Loucy (cell line): ENCODE measurements at regions not wholly inside any gene's neighbourhood (a gene's known extent, or its start where the extent isn't known, plus 50 kb on each side); places are given as distances from the start of the nearest gene placed in this dataset.
"Not testable (repeated sequence)": the region's sequence is repeated elsewhere in the genome, so short reads cannot be mapped to it uniquely, and the experiment has no call there.

Experiments
- H2AFZ ChIP-seq: fragments of 200-600 bp; sonication (generic); 2 replicates; pipeline ENCODE4 v1.6.0; 2016; ENCODE audit warnings: antibody characterized with exemption, mild to moderate bottlenecking, low read length, moderate library complexity
- H3F3A ChIP-seq: fragments of 200-600 bp; 2 replicates; pipeline ENCODE4 v1.6.0; 2016; ENCODE audit warnings: antibody characterized with exemption, low read depth, mild to moderate bottlenecking
- H3K27me3 ChIP-seq: fragments of 200-600 bp; sonication (generic); 2 replicates; pipeline ENCODE4 v1.6.1; 2014; ENCODE audit warnings: low read length, mild to moderate bottlenecking; ENCODE audit not compliant: insufficient read depth, poor library complexity, severe bottlenecking
- H3K36me3 ChIP-seq: fragments of 200-600 bp; sonication (generic); 2 replicates; pipeline ENCODE4 v1.6.1; 2016; ENCODE audit warnings: low read length; ENCODE audit not compliant: insufficient read depth
- H3K4me1 ChIP-seq: fragments of 200-600 bp; sonication (generic); 2 replicates; pipeline ENCODE4 v1.5.1; 2014; ENCODE audit warnings: low read length, mild to moderate bottlenecking; ENCODE audit not compliant: insufficient read depth, poor library complexity, severe bottlenecking
- H3K4me2 ChIP-seq: fragments of 200-600 bp; sonication (generic); 2 replicates; pipeline ENCODE4 v1.6.0; 2014; ENCODE audit warnings: antibody characterized with exemption, low read length, low read depth, mild to moderate bottlenecking; ENCODE audit not compliant: poor library complexity, severe bottlenecking
- H3K4me3 ChIP-seq: fragments of 200-600 bp; sonication (generic); 2 replicates; pipeline ENCODE4 v1.5.1; 2014; ENCODE audit warnings: low read length, mild to moderate bottlenecking, mixed read lengths; ENCODE audit not compliant: poor library complexity, severe bottlenecking
- H3K79me2 ChIP-seq: fragments of 200-600 bp; sonication (generic); 2 replicates; pipeline ENCODE4 v1.6.1; 2014; ENCODE audit warnings: low read length; ENCODE audit not compliant: insufficient read depth
- H3K9ac ChIP-seq: fragments of 200-600 bp; sonication (generic); 2 replicates; pipeline ENCODE4 v1.6.0; 2014; ENCODE audit warnings: mild to moderate bottlenecking, low read depth, low read length, moderate library complexity; ENCODE audit not compliant: poor library complexity, severe bottlenecking
- H3K9me2 ChIP-seq: fragments of 200-600 bp; sonication (generic); replicated peaks from 2 replicates; pipeline ENCODE4 v1.6.1; 2016; ENCODE audit warnings: low read depth, low read length, mixed read lengths
- H3K9me3 ChIP-seq: fragments of 200-600 bp; sonication (generic); 2 replicates; pipeline ENCODE4 v1.6.1; 2014; ENCODE audit warnings: mild to moderate bottlenecking, antibody characterized with exemption, low read length, low read depth; ENCODE audit not compliant: insufficient read depth
- H4K20me1 ChIP-seq: fragments of 200-600 bp; sonication (generic); 2 replicates; pipeline ENCODE4 v1.6.0; 2014; ENCODE audit warnings: antibody characterized with exemption, low read length, mild to moderate bottlenecking; ENCODE audit not compliant: insufficient read depth, poor library complexity, severe bottlenecking
- EZH2phosphoT487 ChIP-seq: fragments of 200-600 bp; IDR thresholded peaks from 2 replicates; pipeline ENCODE4 v1.6.1; 2018; ENCODE audit warnings: antibody characterized with exemption, mild to moderate bottlenecking, moderate library complexity, borderline replicate concordance
- TF ChIP-seq, protein P1 (sequence below): fragments of 200-600 bp; sonication (generic); conservative IDR thresholded peaks from 2 replicates; pipeline ENCODE4 v1.5.1; 2014; ENCODE audit warnings: mild to moderate bottlenecking, antibody characterized with exemption, low read length

DNA sequence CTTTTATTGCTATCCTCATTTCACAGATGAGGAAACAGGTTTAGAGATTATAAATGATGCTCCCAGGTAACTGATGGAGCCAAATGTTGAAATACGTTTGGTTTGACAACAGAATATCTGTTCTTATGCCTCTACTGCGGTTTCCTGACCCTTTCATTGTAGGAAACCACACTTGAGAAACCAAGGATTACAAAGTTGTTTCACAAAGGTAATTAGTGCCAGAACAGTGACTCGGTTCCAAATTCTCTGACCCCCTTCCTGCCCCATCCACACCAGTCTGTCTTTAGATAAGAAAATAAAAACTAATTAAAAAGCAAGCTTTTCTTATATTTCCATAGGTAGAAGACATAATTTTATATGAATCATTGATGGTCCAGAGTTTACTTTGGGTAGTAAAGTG lies 393.7 kb upstream of the MBL2 start:
- H3K4me3 ChIP-seq = no peak overlapping the region
- no peak overlapping the region for H3K9ac ChIP-seq
- TF ChIP-seq, protein P1, sequence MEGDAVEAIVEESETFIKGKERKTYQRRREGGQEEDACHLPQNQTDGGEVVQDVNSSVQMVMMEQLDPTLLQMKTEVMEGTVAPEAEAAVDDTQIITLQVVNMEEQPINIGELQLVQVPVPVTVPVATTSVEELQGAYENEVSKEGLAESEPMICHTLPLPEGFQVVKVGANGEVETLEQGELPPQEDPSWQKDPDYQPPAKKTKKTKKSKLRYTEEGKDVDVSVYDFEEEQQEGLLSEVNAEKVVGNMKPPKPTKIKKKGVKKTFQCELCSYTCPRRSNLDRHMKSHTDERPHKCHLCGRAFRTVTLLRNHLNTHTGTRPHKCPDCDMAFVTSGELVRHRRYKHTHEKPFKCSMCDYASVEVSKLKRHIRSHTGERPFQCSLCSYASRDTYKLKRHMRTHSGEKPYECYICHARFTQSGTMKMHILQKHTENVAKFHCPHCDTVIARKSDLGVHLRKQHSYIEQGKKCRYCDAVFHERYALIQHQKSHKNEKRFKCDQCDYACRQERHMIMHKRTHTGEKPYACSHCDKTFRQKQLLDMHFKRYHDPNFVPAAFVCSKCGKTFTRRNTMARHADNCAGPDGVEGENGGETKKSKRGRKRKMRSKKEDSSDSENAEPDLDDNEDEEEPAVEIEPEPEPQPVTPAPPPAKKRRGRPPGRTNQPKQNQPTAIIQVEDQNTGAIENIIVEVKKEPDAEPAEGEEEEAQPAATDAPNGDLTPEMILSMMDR = no peak
- no peak for TF ChIP-seq EZH2phosphoT487
- H3K9me3 ChIP-seq = no peaks in the 10 kb centered on the region
- no peaks in the 10 kb centered on the region for H3K4me1 ChIP-seq
- no peaks in the 10 kb centered on the region for H4K20me1 ChIP-seq
- no peaks in the 10 kb centered on the region for H3K79me2 ChIP-seq
- H2AFZ ChIP-seq = no peak overlapping the region
- H3K4me2 ChIP-seq = no peak overlapping the region
- no peaks in the 10 kb centered on the region for H3K36me3 ChIP-seq
- no peaks in the 10 kb centered on the region for H3K27me3 ChIP-seq
- no peaks in the 10 kb centered on the region for H3F3A ChIP-seq
- H3K9me2 ChIP-seq = no peaks in the 10 kb centered on the region

DNA sequence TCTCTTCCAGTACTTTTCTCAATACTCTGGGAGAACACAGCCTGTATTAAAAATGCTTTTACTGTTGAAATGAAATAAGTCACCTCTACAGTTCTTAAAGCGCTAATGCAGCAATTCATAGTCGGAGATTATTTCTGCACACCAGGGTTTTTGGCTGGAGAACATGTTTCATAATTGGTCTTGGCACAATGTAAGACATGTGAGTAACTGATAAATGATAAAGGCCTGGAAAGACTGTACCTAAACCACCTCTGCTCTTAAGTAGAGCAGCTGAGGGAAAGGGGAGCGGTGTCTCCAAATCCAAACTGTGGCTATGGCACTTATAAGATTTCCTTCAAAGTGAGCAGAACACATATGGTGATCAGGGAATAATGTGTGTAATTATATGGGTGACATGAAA lies 390.3 kb upstream of the MBL2 start:
- Histone ChIP-seq H3K79me2 (no peaks in the 10 kb centered on the region), H3F3A (no peaks in the 10 kb centered on the region), H2AFZ (no peak overlapping the region), H3K27me3 (no peaks in the 10 kb centered on the region), H3K4me3 (no peak overlapping the region), H3K4me2 (no peak overlapping the region), H3K4me1 (no peaks in the 10 kb centered on the region), H4K20me1 (no peaks in the 10 kb centered on the region), H3K9me2 (no peaks in the 10 kb centered on the region), H3K9me3 (no peaks in the 10 kb centered on the region), H3K36me3 (no peaks in the 10 kb centered on the region), H3K9ac (no peak overlapping the region)
- TF ChIP-seq, protein P1 = no peak
- TF ChIP-seq EZH2phosphoT487 = no peak

DNA sequence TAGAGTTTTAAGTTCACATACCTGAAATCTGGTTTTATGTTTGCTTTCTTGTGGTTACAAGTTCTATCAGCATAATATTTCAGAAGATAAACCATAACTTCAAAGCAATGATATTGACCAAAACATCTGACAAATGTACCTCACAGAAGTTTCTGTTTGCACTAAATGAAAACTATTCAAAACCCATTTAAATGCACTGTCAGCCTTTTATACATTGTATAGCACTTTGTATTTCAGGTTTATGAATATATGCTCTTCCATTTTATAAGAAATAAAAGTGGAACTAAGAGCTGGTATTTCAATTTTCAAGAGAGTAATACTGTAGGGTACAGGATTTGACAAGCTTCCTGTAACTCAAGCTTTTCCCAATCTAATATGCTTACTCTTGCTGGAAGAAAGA lies 388.6 kb upstream of the MBL2 start:
- Histone ChIP-seq H4K20me1 (no peaks in the 10 kb centered on the region), H3K4me3 (no peak overlapping the region), H3K9me3 (no peaks in the 10 kb centered on the region), H3K4me1 (no peaks in the 10 kb centered on the region), H3K9me2 (no peaks in the 10 kb centered on the region), H3K9ac (no peak overlapping the region), H3K36me3 (no peaks in the 10 kb centered on the region), H2AFZ (no peak overlapping the region), H3K27me3 (no peaks in the 10 kb centered on the region), H3F3A (no peaks in the 10 kb centered on the region), H3K79me2 (no peaks in the 10 kb centered on the region), H3K4me2 (no peak overlapping the region)
- TF ChIP-seq, protein P1 = no peak
- TF ChIP-seq EZH2phosphoT487 = no peak

DNA sequence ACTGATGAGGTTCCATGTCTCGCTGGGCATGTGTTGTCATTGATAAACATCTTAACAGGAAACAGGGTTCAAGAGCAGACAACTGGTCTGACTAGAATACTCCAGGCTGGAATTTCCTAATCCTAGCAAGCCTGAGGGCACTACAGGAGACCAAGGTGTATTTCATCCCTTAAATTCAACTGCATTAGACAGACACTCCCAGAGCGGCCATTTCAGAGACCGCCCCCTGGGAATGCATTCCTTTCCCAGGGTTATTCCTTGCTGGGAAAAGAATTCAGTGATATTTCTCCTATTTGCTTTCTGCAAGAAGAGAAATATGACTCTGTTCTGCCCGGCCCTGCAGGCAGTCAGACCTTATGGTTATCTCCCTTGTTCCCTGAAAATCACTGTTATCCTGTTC lies 383.1 kb upstream of the MBL2 start:
- H4K20me1 ChIP-seq, H3K4me2 ChIP-seq: not testable (repeated sequence)

More for the DNA sequence above, 383.1 kb upstream of the MBL2 start:
- H3K4me3 ChIP-seq, H3K4me1 ChIP-seq, H3K27me3 ChIP-seq, H3F3A ChIP-seq, H3K9ac ChIP-seq, H3K36me3 ChIP-seq, H3K9me3 ChIP-seq, H3K9me2 ChIP-seq, H2AFZ ChIP-seq, H3K79me2 ChIP-seq: not testable (repeated sequence)
